HepG2 (cell line): ENCODE measurements at regions not wholly inside any gene's neighbourhood (a gene's known extent, or its start where the extent isn't known, plus 50 kb on each side); places are given as distances from the start of the nearest gene placed in this dataset.

Experiments
- ATAC-seq: fragments of 200-7000 bp; cut with Tn5 transposase; 3 replicates; pipeline ENCODE4 v1.9.1; 2020; ENCODE audit warnings: mild to moderate bottlenecking, moderate library complexity
- BruUV-seq: library from RNA; stranded (reverse); fragments of 400-500 nt; replicated peaks from 2 replicates; lab custom pipeline; 2021; lab: Mats Ljungman, UMichigan
- CTCF ChIA-PET: fragments of 300-600 bp; formaldehyde crosslinking; extraction: SDS; loops from one replicate; lab custom pipeline; 2021; ENCODE audit warnings: low total read pairs, inconsistent platforms, low intra/inter-chr PET ratio; lab: Yijun Ruan, JAX
- POLR2A ChIA-PET: fragments of 350-600 bp; sonication (Branson Sonifier 250); formaldehyde crosslinking; loops from one replicate; lab custom pipeline; 2020; ENCODE audit warnings: antibody characterized with exemption, inconsistent platforms; lab: Yijun Ruan, JAX
- DNase-seq: peaks from one replicate; pipeline ENCODE4 v3.0.0-alpha.2; 2015; ENCODE audit warnings: low spot score
- FAIRE-seq: peaks from 3 replicates; lab custom pipeline; 2011; peaks lifted over from hg19 to GRCh38; lab: Jason Lieb, UNC
- H2AFZ ChIP-seq: one replicate; pipeline ENCODE4 v1.6.1; 2011; ENCODE audit warnings: low read length, inconsistent platforms
- H3K27ac ChIP-seq: fragments of 300-600 bp; 3 replicates; pipeline ENCODE4 v1.8.0; 2011; ENCODE audit warnings: mixed run types, mild to moderate bottlenecking, mixed read lengths, low read length, inconsistent platforms; ENCODE audit not compliant: insufficient read depth; ENCODE audit errors: extremely low read length
- H3K27me3 ChIP-seq, 2 experiments: fragments of 200-600 bp in 1 of 2; 2 replicates in 1 of 2; 3 replicates in 1 of 2; pipeline versions ENCODE4 v1.6.0 to v1.8.0; 2011; ENCODE audit warnings: low read length in 2 of 2, mild to moderate bottlenecking in 2 of 2, moderate library complexity in 2 of 2, inconsistent platforms in 1 of 2; ENCODE audit not compliant: insufficient read depth in 2 of 2, control insufficient read depth in 1 of 2
- H3K36me3 ChIP-seq, 2 experiments: fragments of 200-600 bp in 1 of 2; replicated peaks in 1 of 2; 2 replicates in 1 of 2; 3 replicates in 1 of 2; pipeline versions ENCODE4 v1.5.1 to v1.8.0; 2011; ENCODE audit warnings: low read length in 2 of 2, inconsistent platforms in 1 of 2; ENCODE audit not compliant: insufficient read depth in 2 of 2, control insufficient read depth in 1 of 2
- H3K4me1 ChIP-seq: 2 replicates; pipeline ENCODE4 v1.5.1; 2012; ENCODE audit warnings: low read length, inconsistent platforms; ENCODE audit not compliant: insufficient read depth
- H3K4me2 ChIP-seq: 2 replicates; pipeline ENCODE4 v1.6.0; 2011; ENCODE audit warnings: low read depth, low read length, inconsistent platforms
- H3K4me3 ChIP-seq, 3 experiments: fragments of 200-600 bp in 1 of 3; sonication (generic), shearing (Covaris generic) in 1 of 3; replicated peaks in 1 of 3; 2 replicates each; pipeline ENCODE4 v1.5.1; 2011 to 2016; ENCODE audit warnings: low read length in 3 of 3, inconsistent platforms in 2 of 3, low read depth in 2 of 3, mild to moderate bottlenecking in 2 of 3, control low read depth in 1 of 3, mixed read lengths in 1 of 3; ENCODE audit not compliant: insufficient read depth in 1 of 3
- H3K79me2 ChIP-seq: one replicate; pipeline ENCODE4 v1.6.1; 2011; ENCODE audit warnings: low read length, inconsistent platforms; ENCODE audit not compliant: insufficient read depth
- H3K9ac ChIP-seq: 2 replicates; pipeline ENCODE4 v1.6.0; 2011; ENCODE audit warnings: mild to moderate bottlenecking, low read depth, low read length, inconsistent platforms; ENCODE audit not compliant: insufficient read depth
- H3K9me3 ChIP-seq: 2 replicates; pipeline ENCODE4 v1.5.1; 2012; ENCODE audit warnings: mild to moderate bottlenecking, low read length
- H4K20me1 ChIP-seq: 2 replicates; pipeline ENCODE4 v1.6.0; 2011; ENCODE audit warnings: inconsistent platforms, mild to moderate bottlenecking, low read length, moderate library complexity; ENCODE audit not compliant: insufficient read depth
- GFI1 ChIP-seq: sonication (generic); formaldehyde crosslinking; IDR thresholded peaks from 2 replicates; pipeline ENCODE4 v1.5.0; 2020; ENCODE audit warnings: missing genetic modification reagents, mild to moderate bottlenecking, borderline replicate concordance
- MIER2 ChIP-seq: IDR thresholded peaks from 2 replicates; pipeline ENCODE4 v1.6.1; 2016; ENCODE audit warnings: missing biosample characterization, missing genetic modification reagents
- PAF1 ChIP-seq: IDR thresholded peaks from 2 replicates; pipeline ENCODE4 v1.6.1; 2016; ENCODE audit warnings: missing genetic modification reagents, missing compliant biosample characterization
- TMF1 ChIP-seq: sonication (generic); formaldehyde crosslinking; IDR thresholded peaks from 2 replicates; pipeline ENCODE4 v1.8.1; 2022; ENCODE audit warnings: low read depth, missing genetic modification reagents
- ZBTB3 ChIP-seq: sonication (generic); formaldehyde crosslinking; IDR thresholded peaks from 2 replicates; pipeline ENCODE4 v1.4.0; 2020; ENCODE audit warnings: low read depth, mild to moderate bottlenecking, moderate library complexity, missing genetic modification reagents, borderline replicate concordance
- WGBS: methylation state at CpG from one replicate; pipeline ENCODE4 v1.1.6; 2017; ENCODE audit warnings: low lambda C conversion rate; 5-methylcytosine and 5-hydroxymethylcytosine counted together
- in situ Hi-C: cut with HindIII; loops from 2 replicates; pipeline ENCODE4 v1.10.0; 2017; ENCODE audit warnings: low pct_unique_long_range_greater_than_20kb; ENCODE audit not compliant: extremely low pct_ligation_motif_present
- intact Hi-C: fragments of 100-400 bp; cut with micrococcal nuclease; formaldehyde crosslinking; loops from one replicate; pipeline ENCODE4 v1.10.0; 2022; ENCODE audit not compliant: unreplicated experiment

DNA sequence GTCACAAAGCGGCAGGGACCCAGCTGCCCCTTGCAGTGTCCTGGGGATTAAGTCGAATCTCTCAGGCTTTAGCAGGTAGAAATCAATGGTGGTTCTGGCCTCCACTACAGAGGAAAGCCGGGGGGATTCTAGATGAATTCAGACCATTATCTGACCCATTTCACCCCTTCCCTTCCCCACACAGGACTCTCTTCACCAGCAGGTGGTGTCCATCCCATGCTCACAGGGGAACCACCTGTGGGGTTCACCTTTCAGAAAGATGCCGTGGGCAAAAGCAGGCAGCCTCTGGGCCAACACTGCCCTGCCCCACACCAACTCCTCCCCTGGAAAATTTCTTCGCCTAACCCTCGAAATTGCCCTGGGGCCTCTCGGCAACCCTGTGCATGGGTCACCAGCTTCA, 123.8 kb upstream of the GGTLC1 start:
- H3K4me2 ChIP-seq: no peak overlapping the region
- ATAC-seq (peak; percentile 55), FAIRE-seq (no peak), DNase-seq (no peak)
- BruUV-seq: no TSS peak
- in situ Hi-C loops (no loop called here), intact Hi-C loops (no loop called here)
- H3K79me2 ChIP-seq: no peaks in the 10 kb centered on the region
- WGBS: 18% methylated on average over 7 of the region's 7 CpGs
- POLR2A ChIA-PET: no interaction called here
- no peaks in the 10 kb centered on the region for H3K9me3 ChIP-seq
- no peak overlapping the region for H3K27ac ChIP-seq
- CTCF ChIA-PET: no interaction called here
- H3K4me1 ChIP-seq: no peaks in the 10 kb centered on the region
- no peaks in the 10 kb centered on the region for H4K20me1 ChIP-seq
- TF ChIP-seq GFI1 (CRISPR knock-in tag) (no peak), PAF1 (CRISPR knock-in tag) (no peak), ZBTB3 (CRISPR knock-in tag) (no peak), TMF1 (CRISPR knock-in tag) (no peak)
- no peak overlapping the region for H2AFZ ChIP-seq
- H3K9ac ChIP-seq: no peak overlapping the region
- H3K36me3 ChIP-seq: no peaks in the 10 kb centered on the region
- no peak overlapping the region for H3K4me3 ChIP-seq
- H3K27me3 ChIP-seq: no peaks in the 10 kb centered on the region

DNA sequence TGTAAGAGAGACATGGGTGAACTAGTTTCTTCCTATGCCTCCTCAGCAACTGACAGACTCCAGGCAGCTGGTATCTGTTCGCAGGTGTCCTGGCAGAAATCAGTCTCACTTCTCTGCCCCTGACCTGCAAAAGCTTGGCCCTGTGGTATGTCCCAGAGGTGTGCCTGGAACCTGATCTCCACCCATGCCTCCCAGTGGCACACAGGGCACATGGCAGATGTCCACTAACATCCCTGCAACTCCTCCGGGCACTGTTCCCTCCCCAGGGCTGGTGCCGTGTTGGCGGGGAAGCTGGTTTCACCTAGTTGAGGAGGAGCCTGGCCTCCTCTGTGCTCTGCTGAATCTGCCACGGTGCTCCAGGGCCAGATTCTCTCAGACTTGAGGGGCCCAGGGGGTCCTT, 123.3 kb upstream of the GGTLC1 start:
- CTCF ChIA-PET: no interaction called here
- Histone ChIP-seq H3K27me3 (no peaks in the 10 kb centered on the region), H3K4me3 (no peak overlapping the region), H3K27ac (no peak overlapping the region), H3K9me3 (no peaks in the 10 kb centered on the region), H3K9ac (no peak overlapping the region), H3K4me1 (no peaks in the 10 kb centered on the region), H3K79me2 (no peaks in the 10 kb centered on the region), H4K20me1 (no peaks in the 10 kb centered on the region), H3K36me3 (no peaks in the 10 kb centered on the region), H3K4me2 (no peak overlapping the region), H2AFZ (no peak overlapping the region)
- DNase-seq (no peak), ATAC-seq (peak; percentile 46; the same call in 2 of the 3 replicates), FAIRE-seq (no peak)
- in situ Hi-C loops: no loop called here
- WGBS: 34% methylated on average over 2 of the region's 5 CpGs
- intact Hi-C loops: no loop called here
- POLR2A ChIA-PET: no interaction called here
- no peak for TF ChIP-seq MIER2 (CRISPR knock-in tag)
- no TSS peak for BruUV-seq
